ENCODE measurements at regions not wholly inside any gene's neighbourhood (a gene's known extent, or its start where the extent isn't known, plus 50 kb on each side); places are given as distances from the start of the nearest gene placed in this dataset.

DNA sequence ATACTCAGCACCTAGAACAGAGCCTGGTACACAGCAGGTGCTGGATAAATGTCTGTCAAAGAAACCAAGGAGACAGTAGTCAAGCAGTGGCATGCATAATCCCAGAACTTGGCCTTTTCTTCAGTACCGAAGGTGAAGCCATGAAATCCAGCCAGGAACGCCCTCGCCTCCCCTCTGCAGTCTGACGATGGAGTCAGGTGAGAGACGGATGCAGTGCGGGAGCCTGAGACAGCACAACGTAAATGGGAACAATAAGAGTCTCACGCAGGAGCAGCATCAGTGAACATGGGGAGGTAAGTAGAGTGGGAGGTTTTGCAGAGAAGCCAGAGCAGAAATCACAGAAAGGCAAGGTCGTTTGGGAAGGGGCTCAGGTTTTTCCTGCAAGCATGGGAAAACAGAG, 389.3 kb upstream of the MYT1L start:
- Histone ChIP-seq H3K9me3 (no peaks in the 10 kb centered on the region), H3K4me3 (ENCODE audit: low read depth, low read length) (no peak overlapping the region), H3K36me3 (no peaks in the 10 kb centered on the region), H3K27me3 (no peaks in the 10 kb centered on the region), H3K4me1 (no peaks in the 10 kb centered on the region)
- no peak for DNase-seq
- TF ChIP-seq, protein P1, sequence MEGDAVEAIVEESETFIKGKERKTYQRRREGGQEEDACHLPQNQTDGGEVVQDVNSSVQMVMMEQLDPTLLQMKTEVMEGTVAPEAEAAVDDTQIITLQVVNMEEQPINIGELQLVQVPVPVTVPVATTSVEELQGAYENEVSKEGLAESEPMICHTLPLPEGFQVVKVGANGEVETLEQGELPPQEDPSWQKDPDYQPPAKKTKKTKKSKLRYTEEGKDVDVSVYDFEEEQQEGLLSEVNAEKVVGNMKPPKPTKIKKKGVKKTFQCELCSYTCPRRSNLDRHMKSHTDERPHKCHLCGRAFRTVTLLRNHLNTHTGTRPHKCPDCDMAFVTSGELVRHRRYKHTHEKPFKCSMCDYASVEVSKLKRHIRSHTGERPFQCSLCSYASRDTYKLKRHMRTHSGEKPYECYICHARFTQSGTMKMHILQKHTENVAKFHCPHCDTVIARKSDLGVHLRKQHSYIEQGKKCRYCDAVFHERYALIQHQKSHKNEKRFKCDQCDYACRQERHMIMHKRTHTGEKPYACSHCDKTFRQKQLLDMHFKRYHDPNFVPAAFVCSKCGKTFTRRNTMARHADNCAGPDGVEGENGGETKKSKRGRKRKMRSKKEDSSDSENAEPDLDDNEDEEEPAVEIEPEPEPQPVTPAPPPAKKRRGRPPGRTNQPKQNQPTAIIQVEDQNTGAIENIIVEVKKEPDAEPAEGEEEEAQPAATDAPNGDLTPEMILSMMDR (IDR thresholded peaks at IDR 0.05; ENCODE audit: low read depth, low read length): no peak

DNA sequence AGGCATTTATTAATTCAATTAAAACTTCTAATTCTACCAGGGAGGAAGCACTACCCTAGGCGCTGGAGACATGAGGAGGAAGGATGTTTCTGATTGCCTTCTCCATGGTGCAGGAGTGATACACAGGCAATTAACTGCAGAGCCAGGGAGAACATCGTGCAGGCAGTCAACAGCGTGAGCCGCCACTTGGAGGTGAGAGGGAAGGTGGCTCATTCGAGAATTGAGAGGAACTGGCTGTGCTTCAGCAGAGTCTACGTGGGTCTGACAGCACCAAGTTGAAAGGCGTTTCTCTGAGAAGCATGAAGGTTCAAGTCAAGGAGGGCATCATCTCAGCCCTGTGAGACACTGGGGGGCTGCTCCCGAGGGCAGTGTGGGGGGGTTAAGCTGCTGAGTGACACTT, 388.7 kb upstream of the MYT1L start:
- H3K4me3 ChIP-seq (ENCODE audit: low read depth, low read length): no peak overlapping the region
- no peak for DNase-seq
- H3K36me3 ChIP-seq: no peaks in the 10 kb centered on the region
- TF ChIP-seq, protein P1 (IDR thresholded peaks at IDR 0.05; ENCODE audit: low read depth, low read length): no peak
- H3K9me3 ChIP-seq: no peaks in the 10 kb centered on the region
- no peaks in the 10 kb centered on the region for H3K4me1 ChIP-seq
- no peaks in the 10 kb centered on the region for H3K27me3 ChIP-seq

DNA sequence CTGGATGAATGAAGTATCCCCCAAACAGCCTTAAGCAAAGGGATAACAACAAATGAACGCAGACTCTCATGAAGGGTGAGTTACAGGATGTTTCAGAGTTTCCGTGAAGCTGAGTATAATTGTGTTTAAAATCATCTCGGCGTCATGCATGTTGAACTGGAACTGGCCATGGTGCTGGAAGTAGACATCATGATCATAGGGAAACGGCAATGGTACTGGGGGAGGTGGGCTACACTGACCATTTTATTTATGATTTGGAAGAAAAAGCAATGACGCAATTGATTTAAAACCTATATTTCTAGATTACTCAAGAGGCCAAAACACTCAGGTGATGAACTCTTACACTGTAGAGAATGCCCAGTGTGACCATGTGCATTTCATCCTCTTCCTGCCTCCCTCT, 387.9 kb upstream of the MYT1L start:
- H3K4me3 ChIP-seq (ENCODE audit: low read depth, low read length): no peak overlapping the region
- no peaks in the 10 kb centered on the region for H3K27me3 ChIP-seq
- no peaks in the 10 kb centered on the region for H3K9me3 ChIP-seq
- no peaks in the 10 kb centered on the region for H3K36me3 ChIP-seq
- no peak for DNase-seq
- no peaks in the 10 kb centered on the region for H3K4me1 ChIP-seq
- TF ChIP-seq, protein P1 (IDR thresholded peaks at IDR 0.05; ENCODE audit: low read depth, low read length): no peak

DNA sequence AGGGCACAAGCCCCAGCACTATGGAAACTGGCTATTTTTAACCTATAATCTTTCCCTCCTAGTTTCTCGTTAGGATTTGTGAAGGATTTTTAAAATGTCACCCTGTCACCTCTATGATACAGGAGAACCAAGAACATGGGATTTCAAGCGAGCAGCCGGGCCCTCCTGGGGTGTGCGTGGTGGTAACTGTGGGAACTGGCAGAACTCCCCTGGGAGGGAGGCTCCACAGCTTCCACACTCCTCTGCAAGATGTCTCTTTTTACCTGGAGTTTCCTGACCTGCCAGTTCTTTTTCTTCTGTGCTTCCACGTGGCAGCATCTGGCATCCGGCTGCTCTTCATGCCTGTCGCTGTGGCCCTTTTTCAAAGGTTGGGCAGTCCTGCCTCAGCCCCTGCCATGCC, 386.3 kb upstream of the MYT1L start:
- no peaks in the 10 kb centered on the region for H3K4me1 ChIP-seq
- TF ChIP-seq, protein P1 (IDR thresholded peaks at IDR 0.05; ENCODE audit: low read depth, low read length): no peak
- H3K4me3 ChIP-seq (ENCODE audit: low read depth, low read length): no peak overlapping the region
- H3K36me3 ChIP-seq: no peaks in the 10 kb centered on the region
- no peaks in the 10 kb centered on the region for H3K9me3 ChIP-seq
- no peaks in the 10 kb centered on the region for H3K27me3 ChIP-seq
- no peak for DNase-seq

DNA sequence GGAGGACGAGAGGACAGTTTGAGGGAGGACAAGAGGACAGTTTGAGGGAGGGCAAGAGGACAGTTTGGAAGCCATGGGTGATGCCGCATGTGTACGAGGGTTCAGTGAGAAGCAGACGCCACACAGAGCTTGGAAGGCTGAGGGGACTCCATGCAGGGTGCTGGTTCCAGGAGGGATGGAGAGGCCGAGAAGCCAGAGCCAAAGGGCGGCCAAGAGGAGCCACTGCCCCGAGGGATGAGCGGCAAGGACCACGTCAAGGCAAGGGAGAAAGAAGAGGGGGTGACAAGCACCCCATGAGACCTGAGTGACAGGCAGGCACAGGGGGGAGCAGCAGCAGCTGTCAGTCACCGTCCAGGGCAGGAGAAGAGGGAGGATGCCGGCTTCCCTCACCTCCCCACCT, 385.7 kb upstream of the MYT1L start:
- H3K4me3 ChIP-seq (ENCODE audit: low read depth, low read length): no peak overlapping the region
- no peaks in the 10 kb centered on the region for H3K9me3 ChIP-seq
- no peak for DNase-seq
- H3K4me1 ChIP-seq: no peaks in the 10 kb centered on the region
- H3K36me3 ChIP-seq: no peaks in the 10 kb centered on the region
- no peaks in the 10 kb centered on the region for H3K27me3 ChIP-seq
- TF ChIP-seq, protein P1 (IDR thresholded peaks at IDR 0.05; ENCODE audit: low read depth, low read length): no peak

DNA sequence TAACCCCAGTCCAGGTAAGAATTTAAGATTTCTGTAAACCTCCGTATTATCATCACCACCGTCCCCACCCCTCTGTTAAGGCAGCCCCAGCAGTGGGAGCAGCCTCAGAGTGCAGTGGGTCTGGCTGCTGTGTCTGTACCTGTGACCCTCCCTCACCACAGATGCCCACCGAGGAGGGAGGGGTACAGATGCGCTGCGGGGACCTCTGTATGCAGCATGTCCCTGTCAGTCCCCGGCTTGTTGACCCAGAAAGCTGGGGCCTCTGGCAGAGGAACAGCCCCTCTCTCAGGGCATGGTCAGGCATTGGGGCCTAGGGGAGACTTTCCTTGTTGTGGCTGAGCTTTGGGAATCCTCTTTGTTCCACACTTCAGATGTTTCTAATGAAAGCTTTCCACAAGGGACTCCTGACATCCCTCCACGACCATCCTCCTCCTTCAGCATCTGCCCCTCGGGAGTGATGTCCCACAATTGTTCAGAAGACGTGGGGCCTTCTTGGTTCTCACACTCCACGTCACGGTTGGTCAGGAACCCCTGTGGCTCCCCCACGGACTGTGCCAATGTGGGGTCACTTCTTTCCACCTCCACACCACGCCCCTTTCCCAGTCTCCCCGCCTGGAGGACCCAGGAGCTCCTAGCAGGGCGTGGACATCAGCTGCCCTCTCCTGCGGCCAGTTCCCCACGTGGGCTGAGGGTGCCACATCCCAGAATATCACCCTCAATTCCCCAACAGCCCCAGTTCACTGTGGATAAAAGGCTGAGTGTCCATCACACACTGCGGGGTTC, 384.2 kb upstream of the MYT1L start:
- H3K4me1 ChIP-seq: no peaks in the 10 kb centered on the region
- TF ChIP-seq, protein P1 (IDR thresholded peaks at IDR 0.05; ENCODE audit: low read depth, low read length): no peak
- no peaks in the 10 kb centered on the region for H3K27me3 ChIP-seq
- no peak for DNase-seq
- H3K36me3 ChIP-seq: no peaks in the 10 kb centered on the region
- H3K9me3 ChIP-seq: no peaks in the 10 kb centered on the region
- H3K4me3 ChIP-seq (ENCODE audit: low read depth, low read length): no peak overlapping the region

Measured in BE2C (cell line).